ENCODE measurements at regions not wholly inside any gene's neighbourhood (a gene's known extent, or its start where the extent isn't known, plus 50 kb on each side); places are given as distances from the start of the nearest gene placed in this dataset.

DNA sequence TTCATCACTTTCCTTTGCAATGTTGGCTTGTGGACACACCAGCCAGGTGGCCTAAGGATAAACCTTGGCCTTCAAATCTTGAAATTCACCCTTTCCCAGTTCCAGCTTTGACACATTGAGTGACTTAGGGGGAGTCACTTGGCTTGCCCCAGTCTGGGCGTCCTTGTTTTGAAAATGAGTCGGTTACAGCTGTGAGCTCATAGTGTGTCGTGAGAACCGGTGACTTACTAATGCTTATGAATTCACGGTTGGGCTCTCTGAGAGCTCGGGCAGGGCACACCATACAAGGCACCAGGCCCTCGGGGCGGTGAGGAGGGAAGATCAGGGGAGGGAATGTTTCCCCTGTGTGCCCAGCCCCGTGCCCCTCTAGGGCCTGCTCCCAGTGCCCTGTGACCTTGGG, 126.9 kb upstream of the TMPRSS2 start:
- H3K4me3 ChIP-seq (ENCODE audit: insufficient read depth, low read length) = no peak overlapping the region
- H3K9me3 ChIP-seq (ENCODE audit: low read depth, low read length) = no peaks in the 10 kb centered on the region
- peaks cover 35% of the 10 kb centered on the region for H3K4me1 ChIP-seq (ENCODE audit: insufficient read depth, low read length)
- no peak for TF ChIP-seq CTCF (IDR thresholded peaks at IDR 0.05; ENCODE audit: extremely low read depth, low read depth, low read length)
- peak; percentile 92 for DNase-seq (ENCODE audit: insufficient read length, low spot score, missing footprints)
- H3K36me3 ChIP-seq (ENCODE audit: insufficient read depth, low read length) = no peaks in the 10 kb centered on the region
- H2AFZ ChIP-seq (ENCODE audit: low read length) = no peak overlapping the region
- peak overlapping the region; percentile 78 for H3K27ac ChIP-seq (ENCODE audit: low read depth, low read length)
- no peaks in the 10 kb centered on the region for H4K20me1 ChIP-seq (ENCODE audit: insufficient read depth, low read length)
- H3K27me3 ChIP-seq (ENCODE audit: insufficient read depth, low read length) = no peaks in the 10 kb centered on the region
- H3K4me2 ChIP-seq (ENCODE audit: insufficient read depth, low read length) = no peak overlapping the region
- no peaks in the 10 kb centered on the region for H3K79me2 ChIP-seq (ENCODE audit: insufficient read depth, low read length)

GRCh38 chr21:41634211-41634694, 126.3 kb upstream of the TMPRSS2 start:
- H3K9me3 ChIP-seq (ENCODE audit: low read depth, low read length) = no peaks in the 10 kb centered on the region
- no peak for DNase-seq (ENCODE audit: insufficient read length, low spot score, missing footprints)
- H4K20me1 ChIP-seq (ENCODE audit: insufficient read depth, low read length) = no peaks in the 10 kb centered on the region
- H3K4me2 ChIP-seq (ENCODE audit: insufficient read depth, low read length) = no peak overlapping the region
- no peaks in the 10 kb centered on the region for H3K79me2 ChIP-seq (ENCODE audit: insufficient read depth, low read length)
- no peaks in the 10 kb centered on the region for H3K36me3 ChIP-seq (ENCODE audit: insufficient read depth, low read length)
- H3K27me3 ChIP-seq (ENCODE audit: insufficient read depth, low read length) = no peaks in the 10 kb centered on the region
- peak overlapping the region; percentile 78 for H3K27ac ChIP-seq (ENCODE audit: low read depth, low read length)
- H2AFZ ChIP-seq (ENCODE audit: low read length) = no peak overlapping the region
- no peak for TF ChIP-seq CTCF (IDR thresholded peaks at IDR 0.05; ENCODE audit: extremely low read depth, low read depth, low read length)
- peaks cover 35% of the 10 kb centered on the region for H3K4me1 ChIP-seq (ENCODE audit: insufficient read depth, low read length)
- H3K4me3 ChIP-seq (ENCODE audit: insufficient read depth, low read length) = no peak overlapping the region

DNA sequence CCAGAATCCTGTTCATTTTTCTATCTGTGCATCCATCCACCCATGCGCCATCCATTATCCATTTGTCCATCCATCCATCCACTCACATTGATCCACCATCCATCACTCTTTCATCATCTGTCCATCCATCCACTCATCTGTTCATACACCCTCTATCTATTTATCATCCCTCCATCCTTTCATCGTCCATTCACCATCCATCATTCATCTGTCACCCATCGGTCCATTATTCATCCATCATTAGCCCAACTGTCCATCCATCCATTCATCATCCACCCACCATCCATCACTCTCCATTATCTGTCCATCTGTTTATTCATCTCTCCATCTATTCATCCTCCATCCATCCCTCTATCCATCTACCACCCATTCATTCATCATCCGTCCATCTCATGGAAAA, 125.7 kb upstream of the TMPRSS2 start:
- no peaks in the 10 kb centered on the region for H3K9me3 ChIP-seq (ENCODE audit: low read depth, low read length)
- no peak for DNase-seq (ENCODE audit: insufficient read length, low spot score, missing footprints)
- TF ChIP-seq CTCF (IDR thresholded peaks at IDR 0.05; ENCODE audit: extremely low read depth, low read depth, low read length) = no peak
- no peak overlapping the region for H3K4me2 ChIP-seq (ENCODE audit: insufficient read depth, low read length)
- no peaks in the 10 kb centered on the region for H3K27me3 ChIP-seq (ENCODE audit: insufficient read depth, low read length)
- H3K27ac ChIP-seq (ENCODE audit: low read depth, low read length) = no peak overlapping the region
- peaks cover 35% of the 10 kb centered on the region for H3K4me1 ChIP-seq (ENCODE audit: insufficient read depth, low read length)
- no peak overlapping the region for H3K4me3 ChIP-seq (ENCODE audit: insufficient read depth, low read length)
- no peak overlapping the region for H2AFZ ChIP-seq (ENCODE audit: low read length)
- no peaks in the 10 kb centered on the region for H4K20me1 ChIP-seq (ENCODE audit: insufficient read depth, low read length)
- H3K36me3 ChIP-seq (ENCODE audit: insufficient read depth, low read length) = no peaks in the 10 kb centered on the region
- no peaks in the 10 kb centered on the region for H3K79me2 ChIP-seq (ENCODE audit: insufficient read depth, low read length)

GRCh38 chr21:41632748-41633475, 125.0 kb upstream of the TMPRSS2 start:
- H4K20me1 ChIP-seq (ENCODE audit: insufficient read depth, low read length) = no peaks in the 10 kb centered on the region
- no peak overlapping the region for H3K4me2 ChIP-seq (ENCODE audit: insufficient read depth, low read length)
- peaks cover 35% of the 10 kb centered on the region for H3K4me1 ChIP-seq (ENCODE audit: insufficient read depth, low read length)
- H3K4me3 ChIP-seq (ENCODE audit: insufficient read depth, low read length) = no peak overlapping the region
- H3K9me3 ChIP-seq (ENCODE audit: low read depth, low read length) = no peaks in the 10 kb centered on the region
- no peak overlapping the region for H2AFZ ChIP-seq (ENCODE audit: low read length)
- DNase-seq (ENCODE audit: insufficient read length, low spot score, missing footprints) = no peak
- H3K27me3 ChIP-seq (ENCODE audit: insufficient read depth, low read length) = no peaks in the 10 kb centered on the region
- no peak overlapping the region for H3K27ac ChIP-seq (ENCODE audit: low read depth, low read length)
- no peaks in the 10 kb centered on the region for H3K79me2 ChIP-seq (ENCODE audit: insufficient read depth, low read length)
- H3K36me3 ChIP-seq (ENCODE audit: insufficient read depth, low read length) = no peaks in the 10 kb centered on the region
- TF ChIP-seq CTCF (IDR thresholded peaks at IDR 0.05; ENCODE audit: extremely low read depth, low read depth, low read length) = no peak
